Osteoblast (primary cell): ENCODE measurements at regions not wholly inside any gene's neighbourhood (a gene's known extent, or its start where the extent isn't known, plus 50 kb on each side); places are given as distances from the start of the nearest gene placed in this dataset.

Experiments
- DNase-seq: peaks from one replicate; pipeline ENCODE4 v3.0.0; 2011; ENCODE audit warnings: low spot score, mixed read lengths; ENCODE audit not compliant: insufficient read length; ENCODE audit errors: missing footprints
- H2AFZ ChIP-seq: 2 replicates; pipeline ENCODE4 v1.6.0; 2011; ENCODE audit warnings: mild to moderate bottlenecking, low read length
- H3K27ac ChIP-seq: 2 replicates; pipeline ENCODE4 v1.5.1; 2011; ENCODE audit warnings: mild to moderate bottlenecking, low read depth, low read length, moderate library complexity
- H3K27me3 ChIP-seq: 2 replicates; pipeline ENCODE4 v1.6.0; 2012; ENCODE audit warnings: mild to moderate bottlenecking, control low read depth, inconsistent platforms, low read length, moderate library complexity; ENCODE audit not compliant: insufficient read depth
- H3K36me3 ChIP-seq: 2 replicates; pipeline ENCODE4 v1.5.1; 2011; ENCODE audit warnings: mild to moderate bottlenecking, low read length, control low read depth, moderate library complexity; ENCODE audit not compliant: insufficient read depth
- H3K4me1 ChIP-seq: 2 replicates; pipeline ENCODE4 v1.5.1; 2011; ENCODE audit warnings: mild to moderate bottlenecking, low read length, control low read depth, moderate library complexity; ENCODE audit not compliant: insufficient read depth
- H3K4me2 ChIP-seq: 2 replicates; pipeline ENCODE4 v1.6.0; 2011; ENCODE audit warnings: mild to moderate bottlenecking, low read length; ENCODE audit not compliant: insufficient read depth
- H3K4me3 ChIP-seq: fragments of 200-600 bp; sonication (generic); 3 replicates; pipeline ENCODE4 v1.5.1; 2012; ENCODE audit warnings: mild to moderate bottlenecking, low read length, inconsistent platforms; ENCODE audit not compliant: insufficient read depth
- H3K79me2 ChIP-seq: 2 replicates; pipeline ENCODE4 v1.6.0; 2012; ENCODE audit warnings: mild to moderate bottlenecking, low read length, control low read depth, inconsistent platforms; ENCODE audit not compliant: insufficient read depth
- H3K9me3 ChIP-seq: 2 replicates; pipeline ENCODE4 v1.5.1; 2011; ENCODE audit warnings: low read depth, low read length, control low read depth
- H4K20me1 ChIP-seq: 2 replicates; pipeline ENCODE4 v1.6.0; 2012; ENCODE audit warnings: mild to moderate bottlenecking, low read length, control low read depth; ENCODE audit not compliant: insufficient read depth
- CTCF ChIP-seq: IDR thresholded peaks from 2 replicates; pipeline ENCODE4 v1.5.1; 2011; ENCODE audit warnings: mild to moderate bottlenecking, low read depth, low read length, moderate library complexity; ENCODE audit errors: extremely low read depth

GRCh38 chr7:35366167-35367155 lies 112.6 kb upstream of the TBX20 start:
- H3K4me3 ChIP-seq = no peak overlapping the region
- H3K36me3 ChIP-seq = no peaks in the 10 kb centered on the region
- no peak overlapping the region for H3K27ac ChIP-seq
- no peaks in the 10 kb centered on the region for H4K20me1 ChIP-seq
- no peak for TF ChIP-seq CTCF
- no peak overlapping the region for H2AFZ ChIP-seq
- H3K4me2 ChIP-seq = no peak overlapping the region
- H3K4me1 ChIP-seq = no peaks in the 10 kb centered on the region
- no peaks in the 10 kb centered on the region for H3K79me2 ChIP-seq
- H3K27me3 ChIP-seq = no peaks in the 10 kb centered on the region
- H3K9me3 ChIP-seq = no peaks in the 10 kb centered on the region
- DNase-seq = no peak

- Histone ChIP-seq H3K4me3 (no peak overlapping the region), H3K9me3 (no peaks in the 10 kb centered on the region), H3K79me2 (no peaks in the 10 kb centered on the region), H3K27ac (no peak overlapping the region), H4K20me1 (no peaks in the 10 kb centered on the region), H3K4me1 (no peaks in the 10 kb centered on the region), H3K36me3 (no peaks in the 10 kb centered on the region), H3K27me3 (no peaks in the 10 kb centered on the region), H2AFZ (no peak overlapping the region), H3K4me2 (no peak overlapping the region)
- DNase-seq = no peak
- TF ChIP-seq CTCF = no peak
These were observed 111.6 kb upstream of the TBX20 start for GRCh38 chr7:35365523-35365922.

- H3K4me2 ChIP-seq = no peak overlapping the region
- no peak for TF ChIP-seq CTCF
- no peak overlapping the region for H3K27ac ChIP-seq
- no peaks in the 10 kb centered on the region for H4K20me1 ChIP-seq
- H3K4me3 ChIP-seq = no peak overlapping the region
- no peak overlapping the region for H2AFZ ChIP-seq
- H3K79me2 ChIP-seq = no peaks in the 10 kb centered on the region
- H3K9me3 ChIP-seq = no peaks in the 10 kb centered on the region
- H3K36me3 ChIP-seq = no peaks in the 10 kb centered on the region
- DNase-seq = no peak
- H3K4me1 ChIP-seq = no peaks in the 10 kb centered on the region
- H3K27me3 ChIP-seq = no peaks in the 10 kb centered on the region
These were observed 108.4 kb upstream of the TBX20 start for GRCh38 chr7:35362341-35362740.

- H3K36me3 ChIP-seq = no peaks in the 10 kb centered on the region
- H3K27ac ChIP-seq = no peak overlapping the region
- H4K20me1 ChIP-seq = no peaks in the 10 kb centered on the region
- no peak overlapping the region for H2AFZ ChIP-seq
- no peak overlapping the region for H3K4me2 ChIP-seq
- H3K27me3 ChIP-seq = no peaks in the 10 kb centered on the region
- no peaks in the 10 kb centered on the region for H3K79me2 ChIP-seq
- TF ChIP-seq CTCF = no peak
- no peaks in the 10 kb centered on the region for H3K4me1 ChIP-seq
- H3K4me3 ChIP-seq = no peak overlapping the region
- H3K9me3 ChIP-seq = no peaks in the 10 kb centered on the region
- DNase-seq = no peak
These were observed 105.5 kb upstream of the TBX20 start for GRCh38 chr7:35359423-35359822.
